ENCODE measurements at regions not wholly inside any gene's neighbourhood (a gene's known extent, or its start where the extent isn't known, plus 50 kb on each side); places are given as distances from the start of the nearest gene placed in this dataset.

DNA sequence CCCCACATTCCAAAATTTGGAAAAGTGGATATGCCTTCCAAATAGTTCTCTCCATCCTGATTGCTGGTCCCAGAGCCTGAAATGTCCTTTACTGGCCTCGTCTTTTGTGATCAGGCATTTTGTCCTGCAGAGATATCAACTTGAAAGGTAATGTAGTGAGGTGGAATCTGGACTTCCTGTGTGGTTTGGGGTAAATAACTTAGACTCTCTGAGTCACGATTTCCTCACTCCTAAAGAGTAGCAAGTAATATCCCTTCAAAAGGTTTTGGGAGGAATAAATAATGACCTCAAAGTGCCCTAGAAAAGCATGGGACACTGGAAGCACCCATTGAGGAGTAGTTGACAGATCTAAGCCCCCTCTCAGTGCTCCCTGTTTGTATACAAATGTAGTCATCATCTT lies 426.6 kb downstream of the OMA1 start:
- no peak for DNase-seq

DNA sequence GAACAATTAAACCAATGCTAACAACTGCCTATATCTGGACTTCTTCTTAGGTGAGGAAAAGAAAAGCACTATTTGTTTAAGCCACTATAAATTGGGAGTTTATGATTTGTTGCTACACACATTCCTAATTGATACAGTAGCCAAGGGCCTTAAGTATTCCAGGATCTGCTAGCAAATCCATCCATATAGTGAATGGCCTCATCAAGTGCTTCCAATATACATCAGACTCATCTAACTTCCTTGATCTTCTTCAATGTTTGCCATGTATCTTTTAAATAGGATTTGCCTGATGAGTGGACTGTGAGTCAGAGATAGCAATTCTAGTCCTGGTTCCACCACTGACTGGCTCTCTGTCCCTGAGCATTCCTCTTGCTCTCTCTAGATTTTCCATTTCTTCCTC lies 430.2 kb downstream of the OMA1 start:
- DNase-seq = no peak

DNA sequence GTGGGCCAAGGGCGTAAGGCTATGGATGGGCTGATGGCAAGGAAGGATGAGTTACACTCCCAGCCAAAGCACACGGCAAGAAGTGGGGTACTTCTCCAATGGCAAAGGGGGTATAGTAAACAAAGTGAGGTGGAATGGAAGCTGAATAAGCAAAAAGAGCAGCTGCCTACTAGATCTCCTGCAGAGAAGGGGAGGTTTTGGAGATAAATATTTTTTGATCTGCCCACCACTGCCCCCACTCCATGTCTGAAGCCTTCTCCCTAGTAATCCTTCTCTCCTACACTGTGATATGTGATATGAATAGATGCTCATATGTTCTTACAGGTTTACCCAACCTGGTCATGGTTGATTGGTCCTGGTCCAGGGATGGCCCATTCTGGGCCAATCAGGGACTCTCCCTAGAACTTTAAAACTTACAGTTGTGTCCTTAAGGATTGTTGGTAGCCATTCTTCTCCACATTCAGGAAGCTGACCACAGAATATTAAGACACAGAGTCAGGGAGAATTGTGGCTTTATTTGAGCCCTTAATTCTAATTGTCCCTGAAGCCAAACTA lies 436.8 kb downstream of the OMA1 start:
- no peak for DNase-seq

DNA sequence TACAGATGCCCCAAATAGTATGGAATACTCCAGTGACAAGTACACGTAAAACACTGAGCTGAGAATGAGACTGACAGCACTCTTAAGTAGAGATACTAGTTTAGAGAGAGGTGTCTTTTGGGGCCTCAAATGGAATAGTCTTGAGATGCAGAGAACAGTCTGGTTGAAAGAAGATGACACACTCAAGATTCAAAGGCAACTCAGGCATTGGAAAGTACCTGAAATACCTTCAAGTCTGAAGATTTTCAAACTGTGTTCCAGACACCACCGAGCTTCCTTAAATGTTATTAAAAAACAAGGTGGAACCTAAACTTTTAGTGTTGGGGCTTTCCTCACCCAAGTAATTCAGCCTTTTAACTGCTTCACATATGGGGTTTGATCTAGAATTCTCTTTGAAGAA lies 437.7 kb downstream of the OMA1 start:
- no peak for DNase-seq

DNA sequence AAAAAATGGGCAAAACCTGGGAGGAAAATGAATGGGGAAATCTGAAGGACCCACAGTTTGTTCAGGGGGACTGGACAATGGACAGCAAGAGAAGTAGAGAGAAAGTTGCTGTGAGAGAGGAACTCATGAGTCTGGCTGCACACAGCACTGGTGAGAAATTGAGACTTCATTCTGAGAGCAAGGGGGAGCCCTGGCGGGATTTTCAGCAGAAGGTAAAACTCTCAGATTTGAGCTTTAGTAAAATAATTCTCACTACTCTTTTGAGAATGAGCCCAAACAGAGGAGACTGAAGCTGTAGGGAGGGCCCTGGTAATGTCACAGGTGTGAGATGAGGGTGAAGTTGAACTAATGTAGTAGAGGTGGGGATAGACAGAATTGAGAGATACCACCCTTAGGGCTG lies 438.6 kb downstream of the OMA1 start:
- no peak for DNase-seq

DNA sequence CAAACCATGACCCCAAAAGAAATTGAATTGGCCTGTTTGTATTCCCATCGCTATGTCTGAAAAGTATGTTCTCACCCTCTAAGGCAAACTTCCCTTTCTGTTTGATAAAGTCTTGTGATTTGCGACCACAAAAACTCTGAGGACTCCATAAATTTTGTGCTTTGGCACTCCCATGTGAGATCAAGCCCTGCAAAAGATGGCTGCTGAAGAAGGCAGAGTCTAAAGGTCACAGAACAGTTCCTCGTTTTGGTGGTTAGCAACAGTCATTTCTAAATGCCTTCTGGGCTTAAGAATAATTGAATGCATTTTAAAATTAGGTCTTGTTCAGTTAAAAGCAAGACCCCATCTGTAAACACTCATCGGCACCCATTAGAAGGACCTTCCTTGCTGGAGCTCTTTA lies 441.6 kb downstream of the OMA1 start:
- no peak for DNase-seq

DNA sequence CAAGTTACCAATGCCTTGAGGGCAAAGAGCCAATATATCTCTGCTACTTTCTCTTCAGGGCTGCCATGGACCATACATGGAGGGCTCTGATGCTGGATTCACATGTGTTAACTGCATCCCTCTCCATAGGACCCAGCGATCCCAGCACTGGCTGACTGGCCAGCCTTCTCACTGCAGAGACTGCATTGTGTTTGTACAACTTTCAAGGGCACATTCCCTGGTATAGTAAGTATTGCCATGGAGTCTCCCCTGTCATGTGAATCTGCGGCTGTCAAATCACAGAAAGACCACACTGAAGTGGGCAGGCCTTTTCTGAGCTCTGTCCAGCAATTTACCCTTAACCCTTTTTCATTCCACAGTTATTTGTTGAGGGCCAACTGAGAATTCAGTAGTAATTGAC lies 449.8 kb downstream of the OMA1 start:
- no peak for DNase-seq

DNA sequence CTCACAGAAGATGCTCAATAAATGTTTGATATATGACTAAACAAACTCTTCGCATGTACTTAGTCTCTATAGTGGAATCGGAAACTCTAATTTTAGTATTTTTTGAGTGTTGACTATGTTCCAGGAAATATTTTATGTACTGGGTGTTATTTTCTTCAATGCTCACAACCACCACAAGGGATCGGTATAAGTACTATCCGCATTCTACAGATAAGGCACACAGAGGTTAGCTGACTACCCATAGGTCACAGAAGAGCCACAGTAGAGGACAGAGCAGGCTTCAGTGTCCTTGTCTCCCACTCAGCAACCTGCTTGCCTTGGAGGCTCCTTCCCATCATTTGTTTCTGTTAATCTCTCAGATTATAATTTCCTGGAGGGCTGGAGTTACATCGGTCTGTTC lies 451.3 kb downstream of the OMA1 start:
- no peak for DNase-seq

DNA sequence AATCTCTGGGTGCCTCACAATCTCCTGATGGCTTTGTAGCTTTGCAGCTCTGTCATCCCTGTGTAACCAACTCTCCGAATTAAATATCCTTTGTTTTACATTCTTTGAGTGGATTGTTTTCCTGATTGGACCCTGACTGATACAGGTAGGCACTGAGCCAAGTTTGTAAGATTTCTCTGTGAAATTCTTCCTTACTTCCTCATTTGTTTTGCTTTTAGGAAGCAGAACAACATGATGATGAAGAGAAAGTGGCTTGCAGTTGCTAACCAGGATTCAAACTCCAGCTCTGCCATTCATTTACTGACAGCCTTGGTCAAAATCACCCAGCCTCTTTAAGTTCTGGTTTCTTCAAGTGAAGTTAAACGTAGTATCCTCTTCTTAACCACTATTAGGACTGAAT lies 452.3 kb downstream of the OMA1 start:
- DNase-seq = no peak

DNA sequence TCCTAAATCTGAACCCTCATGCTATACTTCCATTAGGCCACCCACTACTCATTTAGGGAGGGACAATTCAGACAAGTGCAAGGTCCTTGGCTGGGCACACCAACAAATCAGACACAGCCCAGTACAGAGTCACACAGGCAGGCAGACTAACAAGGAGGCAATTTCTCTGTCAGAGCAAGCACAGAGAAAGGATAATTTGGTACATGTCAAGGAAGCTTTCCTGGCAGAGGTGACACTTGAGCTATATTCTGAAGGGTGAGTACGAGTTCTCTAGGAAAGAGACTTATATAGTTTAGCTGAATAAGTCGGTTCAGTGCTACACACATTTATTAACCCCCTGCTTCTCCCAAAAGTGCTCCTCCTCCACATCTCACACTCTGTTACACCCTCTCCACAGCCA lies 455.9 kb downstream of the OMA1 start:
- no peak for DNase-seq

DNA sequence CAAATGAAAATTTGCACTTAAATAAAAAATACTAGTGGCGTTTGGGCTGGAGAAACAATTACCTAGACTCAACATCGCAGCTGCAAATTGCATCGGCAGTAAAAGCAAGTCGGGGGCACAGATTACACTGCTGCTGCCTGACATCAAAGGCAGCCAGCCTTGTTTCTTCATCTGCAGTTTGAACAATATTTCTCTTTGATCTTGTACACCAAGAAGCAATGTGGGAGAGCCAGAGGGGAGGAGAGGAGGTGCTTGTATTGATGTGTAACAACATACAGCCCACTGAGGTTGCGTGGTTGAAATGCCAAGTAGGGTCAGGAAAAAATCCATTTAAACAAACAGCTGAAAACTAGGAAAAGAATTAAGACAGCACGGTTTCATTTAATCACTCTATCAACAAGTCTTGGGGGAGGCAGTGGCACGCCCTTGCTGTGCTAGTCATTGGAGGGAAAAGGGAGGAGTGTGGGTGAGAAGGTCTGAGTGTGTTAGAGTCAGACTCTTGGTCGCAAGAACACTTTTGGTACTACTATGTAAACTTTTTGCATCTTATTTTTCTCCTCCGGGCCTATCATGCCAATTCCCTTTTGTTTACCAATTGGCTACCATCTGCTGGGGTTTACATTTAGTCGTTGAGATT lies 456.5 kb downstream of the OMA1 start:
- no peak for DNase-seq

DNA sequence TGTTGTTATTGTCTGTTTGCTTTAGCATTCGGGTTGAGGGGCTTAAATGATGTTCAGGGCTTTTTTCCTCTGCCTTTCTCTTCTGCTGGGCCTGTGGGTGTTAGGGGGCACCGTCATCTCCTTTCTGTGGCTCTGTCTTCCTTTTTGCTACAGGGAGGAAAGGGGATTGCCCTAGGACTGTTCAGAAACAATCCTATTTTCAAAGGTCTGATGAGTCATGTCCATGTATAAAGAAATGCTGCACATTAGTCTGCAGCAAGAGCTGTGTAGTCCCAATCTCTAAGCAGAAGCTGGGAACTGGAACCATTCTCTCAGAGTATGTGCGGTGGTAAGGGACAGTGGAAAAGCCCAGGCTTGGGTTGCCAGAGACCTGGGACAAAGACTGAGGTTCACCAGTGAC lies 462.3 kb downstream of the OMA1 start:
- DNase-seq = no peak

DNA sequence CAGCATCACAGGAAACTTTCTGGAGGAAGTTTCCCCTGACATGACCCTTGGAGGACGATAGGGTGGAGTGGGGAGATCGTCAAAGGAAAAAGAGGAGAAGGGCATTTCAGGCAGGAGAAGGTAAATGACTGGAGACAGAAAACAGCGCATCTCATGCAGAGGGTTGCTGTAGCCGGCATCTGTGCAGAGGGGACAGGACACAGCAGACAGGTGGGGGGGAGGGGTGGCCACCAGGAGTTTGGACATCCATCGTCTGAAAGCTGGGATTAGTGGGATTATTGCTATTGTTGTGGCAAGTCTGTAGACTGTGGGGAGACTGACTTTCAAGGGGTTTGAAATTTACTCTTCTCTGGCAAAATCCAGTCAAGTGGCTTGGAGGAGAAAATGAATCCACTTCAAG lies 463.9 kb downstream of the OMA1 start:
- no peak for DNase-seq

DNA sequence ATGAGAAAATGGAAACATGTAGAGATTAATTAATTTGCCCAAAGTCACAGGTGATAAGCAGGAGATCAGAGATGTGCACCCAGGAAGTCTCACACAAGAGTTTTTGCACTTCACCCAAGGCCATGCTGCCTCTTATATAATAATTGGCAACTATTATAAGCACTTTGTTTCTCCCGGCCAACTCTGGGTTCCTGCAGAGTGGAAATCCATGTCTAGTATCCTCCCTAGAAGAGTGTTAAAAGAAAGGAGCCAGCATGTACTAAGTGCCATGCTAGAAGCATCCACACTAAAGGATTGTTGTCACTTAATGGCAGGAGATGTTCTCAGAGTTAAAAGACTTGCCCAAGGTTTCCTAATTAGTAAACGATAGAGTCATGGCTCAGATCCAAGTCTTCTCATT lies 470.3 kb downstream of the OMA1 start:
- no peak for DNase-seq

DNA sequence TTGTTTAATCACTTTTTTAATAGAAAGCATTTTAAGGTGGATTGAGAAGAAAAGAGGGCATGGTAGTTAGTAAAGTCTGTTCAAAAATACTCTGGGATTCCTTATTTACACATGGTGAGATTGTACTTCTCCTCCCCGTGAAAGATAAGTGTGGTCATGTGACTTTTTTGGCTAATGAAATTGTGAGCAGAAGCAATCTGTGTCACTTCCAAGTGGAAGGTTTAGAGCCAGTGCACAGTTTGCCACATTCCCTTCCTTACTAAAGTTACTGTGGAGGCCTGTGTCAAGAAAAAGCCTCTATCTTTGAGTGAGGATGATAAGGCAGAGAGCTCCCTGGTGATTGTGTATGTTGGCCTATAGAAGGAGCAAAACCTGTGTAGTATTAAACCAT lies 471.3 kb downstream of the OMA1 start:
- DNase-seq = no peak

DNA sequence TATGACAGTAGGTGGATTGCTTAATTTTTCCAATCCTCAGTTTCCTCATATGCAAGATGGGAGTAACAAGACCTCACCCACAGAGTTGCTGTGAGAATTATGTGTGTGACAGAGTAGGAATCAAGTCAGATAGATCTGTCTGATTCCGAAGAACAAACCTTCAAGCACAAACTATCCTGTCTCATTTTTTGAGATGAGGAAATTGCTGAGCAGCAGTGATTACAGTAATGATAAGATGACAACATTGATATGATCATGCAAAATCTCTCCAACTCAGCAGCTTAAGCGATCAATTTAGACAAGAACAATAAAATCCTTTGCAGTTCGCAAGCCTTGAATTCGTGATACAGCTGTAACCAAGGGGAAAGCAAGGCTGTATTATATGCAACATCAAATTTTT lies 474.1 kb downstream of the OMA1 start:
- DNase-seq = no peak

DNA sequence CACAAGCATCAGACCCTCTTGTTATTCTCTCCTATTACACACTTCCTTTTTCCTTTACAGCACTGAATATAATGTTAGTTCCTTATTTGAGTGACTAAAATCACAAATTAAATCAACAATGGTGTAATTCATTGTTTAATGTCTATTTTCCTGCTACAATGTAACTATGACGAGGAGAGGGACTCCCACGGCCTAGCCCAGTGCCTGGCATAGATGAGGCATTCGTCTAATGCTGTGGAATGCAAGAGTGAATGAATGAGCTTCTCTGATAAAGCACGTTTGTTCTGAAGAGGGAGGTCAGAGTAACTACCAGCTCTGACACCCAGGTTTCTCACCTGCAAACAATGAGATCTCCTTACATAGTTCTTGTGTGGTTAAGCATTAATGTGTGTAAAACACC lies 479.4 kb downstream of the OMA1 start:
- DNase-seq = no peak

DNA sequence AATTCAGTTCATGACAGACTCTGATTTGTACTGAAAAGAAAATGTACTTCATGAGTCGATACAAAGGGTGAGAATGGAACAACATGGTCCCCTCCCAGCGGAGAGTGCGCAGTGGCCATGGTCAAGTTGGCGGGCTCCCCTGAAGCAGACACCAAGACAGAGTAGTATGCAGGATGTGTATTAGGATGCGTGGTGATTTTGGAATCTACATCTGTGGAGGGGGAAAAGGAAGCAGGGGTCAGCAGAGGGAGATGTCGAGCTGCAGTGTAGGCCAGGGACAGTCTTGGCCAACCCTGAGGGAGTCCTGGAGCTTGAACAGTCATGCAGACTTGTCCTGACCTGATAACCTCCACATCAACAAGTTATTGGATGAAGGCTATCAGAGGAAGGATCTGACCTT lies 481.0 kb downstream of the OMA1 start:
- DNase-seq = no peak

DNA sequence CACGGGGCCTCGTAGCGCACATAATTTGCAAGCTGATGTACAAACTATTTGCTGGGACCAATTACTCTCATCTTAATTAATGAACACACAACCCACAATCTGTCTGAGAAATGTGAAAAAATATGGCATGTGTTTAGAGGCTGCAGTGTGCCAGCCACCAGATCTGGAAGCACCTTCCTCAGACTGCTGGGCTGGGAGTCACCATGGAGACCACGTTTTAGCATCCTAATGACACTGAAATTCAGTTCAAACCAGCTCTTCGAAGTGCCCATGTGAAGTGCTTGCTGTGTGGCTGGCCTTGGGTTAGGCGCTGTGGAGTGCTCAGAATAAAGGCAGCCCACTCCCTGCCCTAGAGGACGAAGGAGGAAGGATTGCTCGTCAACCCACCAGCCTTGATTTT lies 482.4 kb downstream of the OMA1 start:
- no peak for DNase-seq

DNA sequence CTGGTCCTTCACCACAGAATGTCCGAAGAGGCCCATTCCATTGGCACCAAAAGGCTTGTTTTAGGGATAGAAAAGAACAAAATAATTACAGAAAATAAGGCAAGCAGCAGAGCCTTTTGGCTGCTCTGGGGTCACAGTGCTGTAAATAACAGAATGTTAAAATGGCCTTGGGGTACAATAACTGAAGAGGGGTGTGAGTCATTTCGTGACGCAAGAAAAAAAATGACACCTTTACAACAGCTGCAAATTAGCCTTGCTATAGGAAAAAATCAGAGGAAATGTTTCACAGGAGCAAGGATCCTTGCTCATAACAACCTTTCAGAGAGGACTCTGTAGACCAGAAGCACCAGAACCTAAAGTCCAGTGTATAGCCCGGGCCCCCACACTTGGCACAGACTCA lies 483.4 kb downstream of the OMA1 start:
- no peak for DNase-seq

DNA sequence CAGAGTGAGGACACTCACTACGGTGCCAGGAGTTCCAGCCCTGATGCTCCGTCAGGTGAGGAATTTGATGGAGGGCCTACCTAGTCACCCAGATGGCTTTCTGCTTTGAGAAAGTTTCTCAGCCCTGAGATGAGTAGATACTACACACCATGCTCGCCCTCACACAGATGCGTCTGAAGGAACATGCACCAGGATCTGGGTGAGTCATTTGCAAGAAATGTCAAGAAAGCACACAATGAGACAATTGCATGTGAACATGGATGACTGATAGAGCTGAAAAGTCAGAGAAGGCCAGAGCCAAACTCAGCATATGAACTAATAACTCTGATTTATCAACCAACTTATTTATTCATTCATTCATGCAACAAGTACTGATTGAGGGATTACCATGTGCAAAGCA lies 483.9 kb downstream of the OMA1 start:
- DNase-seq = no peak

DNA sequence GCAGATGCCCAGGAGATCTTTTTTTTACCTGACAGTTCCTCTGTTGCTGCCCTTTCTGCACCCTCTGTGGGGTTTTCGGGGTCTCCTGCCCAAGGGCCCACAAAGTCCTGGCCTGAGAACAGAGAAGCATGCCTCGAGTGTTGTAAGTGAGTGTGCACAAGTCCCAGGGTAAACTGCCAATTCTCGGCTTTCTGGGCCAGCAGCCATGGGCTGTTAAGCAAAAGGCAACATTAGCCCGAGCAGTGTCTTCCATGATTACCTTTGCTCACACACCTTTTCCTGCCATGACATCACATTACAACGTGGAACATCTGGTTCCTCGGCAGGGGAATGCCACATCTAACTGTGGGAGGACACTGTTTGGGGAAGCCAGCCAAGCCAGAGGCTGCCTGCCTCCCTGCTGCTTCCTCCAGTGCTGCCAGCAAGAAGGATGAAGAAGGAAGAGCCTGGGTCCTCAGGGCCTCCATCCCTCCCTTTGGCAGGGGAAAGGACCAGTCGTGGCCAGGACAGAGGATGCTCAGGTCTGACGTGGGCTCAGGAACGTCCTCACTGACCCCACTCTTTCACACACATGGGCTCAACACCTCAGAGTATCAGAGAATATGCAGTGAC lies 485.9 kb downstream of the OMA1 start:
- no peak for DNase-seq

DNA sequence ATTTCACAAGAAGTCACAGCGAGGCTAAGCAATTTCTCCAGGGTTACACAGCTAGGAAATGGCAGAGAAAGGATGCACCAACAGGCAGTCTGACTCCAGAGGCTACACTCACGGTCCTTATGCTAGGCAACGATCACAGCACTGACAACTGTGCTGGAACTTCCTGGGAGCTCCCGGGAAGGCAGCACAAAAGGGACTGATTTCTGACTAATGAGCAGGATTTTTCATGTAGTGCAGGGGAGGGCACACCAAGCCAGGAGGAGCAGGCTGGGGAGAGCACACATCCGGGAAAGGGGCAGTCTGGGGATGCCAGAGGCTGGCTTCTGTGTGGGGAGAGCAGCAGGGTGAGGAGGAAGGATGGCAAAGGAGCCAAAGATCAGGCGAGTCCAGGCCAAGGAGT lies 486.7 kb downstream of the OMA1 start:
- DNase-seq = no peak

DNA sequence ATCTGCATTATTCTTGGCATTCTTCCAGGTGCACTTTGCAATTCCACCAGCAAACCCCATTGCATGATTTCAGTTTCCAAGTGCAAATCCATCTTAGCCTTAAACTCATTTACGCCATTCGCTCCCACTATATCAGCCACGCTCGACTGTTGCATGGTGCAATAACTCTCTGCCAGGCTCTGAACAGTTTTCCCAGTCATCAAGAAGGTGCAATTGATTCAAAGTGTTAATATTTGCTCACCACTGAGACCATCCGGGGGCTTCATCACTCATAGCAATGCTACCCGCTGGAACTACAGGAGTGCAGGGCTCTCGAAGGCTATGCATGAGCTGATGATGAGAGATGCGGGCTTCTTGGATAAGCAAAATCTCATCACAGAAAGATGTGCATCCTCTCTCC lies 488.2 kb downstream of the OMA1 start:
- DNase-seq = no peak

DNA sequence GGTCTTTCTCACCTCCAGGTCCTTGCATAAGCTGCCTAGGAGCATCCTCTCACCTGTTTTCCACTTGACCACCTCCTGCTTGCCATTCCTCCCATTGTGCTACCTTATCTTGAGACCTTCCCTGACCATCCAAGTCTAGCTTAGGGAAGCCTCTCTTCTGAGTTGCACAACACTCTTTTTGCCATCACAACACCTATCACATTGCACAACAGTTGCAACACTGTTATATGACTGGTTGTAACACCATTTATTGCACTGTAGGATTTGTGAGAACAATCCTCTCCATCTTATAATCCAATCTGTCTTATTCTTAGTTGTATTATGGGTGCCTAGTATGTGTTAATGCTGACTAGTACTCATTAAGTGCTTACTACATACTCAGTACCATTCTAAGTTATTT lies 488.7 kb downstream of the OMA1 start:
- no peak for DNase-seq

Data from DMS79 treated with DMSO at 0.1 percent for 48 hours (cell line).